Esophagus squamous epithelium (tissue), 4 donors: ENCODE measurements at regions not wholly inside any gene's neighbourhood (a gene's known extent, or its start where the extent isn't known, plus 50 kb on each side); places are given as distances from the start of the nearest gene placed in this dataset.

Experiments used
- POLR2A ChIP-seq, 4 donors: fragments of 450-650 bp; IDR thresholded peaks; one replicate each; pipeline ENCODE4 v1.6.1; 2017; ENCODE audit warnings: antibody characterized with exemption in 4 of 4, mild to moderate bottlenecking in 4 of 4, moderate library complexity in 3 of 4
- TF ChIP-seq, protein P1 (sequence below), 6 experiments: fragments of 450-650 bp in 4 of 6; fragments of 200-600 bp in 2 of 6; sonication (generic) in 2 of 6; IDR thresholded peaks; one replicate each; pipeline ENCODE4 v1.5.1; 2016 to 2019; ENCODE audit warnings: antibody characterized with exemption in 6 of 6, mild to moderate bottlenecking in 4 of 6, moderate library complexity in 4 of 6

DNA sequence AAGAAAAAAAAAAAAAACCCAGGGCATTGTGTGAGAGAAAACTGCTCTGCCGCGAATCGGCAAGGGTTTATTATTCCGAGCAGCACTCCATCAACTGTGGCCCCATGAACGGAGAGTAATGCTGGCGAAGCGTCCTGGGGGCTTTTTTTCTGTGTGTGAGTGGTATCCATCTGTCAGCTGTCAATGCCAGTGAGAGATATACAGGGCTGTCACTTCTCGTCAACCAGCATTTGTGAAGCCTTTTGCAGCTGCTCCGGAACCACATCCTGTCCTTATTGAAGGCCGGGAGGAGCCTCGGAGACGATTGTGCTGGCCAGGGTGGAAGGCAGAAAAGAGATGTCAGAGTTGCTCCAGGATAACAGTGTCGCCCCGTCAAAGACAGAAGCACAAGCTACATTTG, 356.9 kb upstream of the SMIM21 start:
- TF ChIP-seq, protein P1, sequence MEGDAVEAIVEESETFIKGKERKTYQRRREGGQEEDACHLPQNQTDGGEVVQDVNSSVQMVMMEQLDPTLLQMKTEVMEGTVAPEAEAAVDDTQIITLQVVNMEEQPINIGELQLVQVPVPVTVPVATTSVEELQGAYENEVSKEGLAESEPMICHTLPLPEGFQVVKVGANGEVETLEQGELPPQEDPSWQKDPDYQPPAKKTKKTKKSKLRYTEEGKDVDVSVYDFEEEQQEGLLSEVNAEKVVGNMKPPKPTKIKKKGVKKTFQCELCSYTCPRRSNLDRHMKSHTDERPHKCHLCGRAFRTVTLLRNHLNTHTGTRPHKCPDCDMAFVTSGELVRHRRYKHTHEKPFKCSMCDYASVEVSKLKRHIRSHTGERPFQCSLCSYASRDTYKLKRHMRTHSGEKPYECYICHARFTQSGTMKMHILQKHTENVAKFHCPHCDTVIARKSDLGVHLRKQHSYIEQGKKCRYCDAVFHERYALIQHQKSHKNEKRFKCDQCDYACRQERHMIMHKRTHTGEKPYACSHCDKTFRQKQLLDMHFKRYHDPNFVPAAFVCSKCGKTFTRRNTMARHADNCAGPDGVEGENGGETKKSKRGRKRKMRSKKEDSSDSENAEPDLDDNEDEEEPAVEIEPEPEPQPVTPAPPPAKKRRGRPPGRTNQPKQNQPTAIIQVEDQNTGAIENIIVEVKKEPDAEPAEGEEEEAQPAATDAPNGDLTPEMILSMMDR (IDR thresholded peaks at IDR 0.05), result no peak
- no peak for TF ChIP-seq POLR2A (IDR thresholded peaks at IDR 0.05)
